H1 (cell line): ENCODE measurements at regions not wholly inside any gene's neighbourhood (a gene's known extent, or its start where the extent isn't known, plus 50 kb on each side); places are given as distances from the start of the nearest gene placed in this dataset.

ENCODE experiments used
- BACH1 ChIP-seq: IDR thresholded peaks from 2 replicates; pipeline ENCODE4 v1.6.1; 2012; ENCODE audit warnings: low read length, improper control_type of control experiment
- BCL11A ChIP-seq, 2 experiments: IDR thresholded peaks; one replicate each; pipeline ENCODE4 v1.6.1; 2011; ENCODE audit warnings: low read depth in 2 of 2, low read length in 2 of 2, mild to moderate bottlenecking in 2 of 2
- CBX8 ChIP-seq: fragments of 300-800, 300-1000 bp; sonication (generic); IDR thresholded peaks from 2 replicates; pipeline ENCODE4 v1.7.1; 2016; ENCODE audit warnings: low read depth, low read length, borderline replicate concordance
- CHD7 ChIP-seq: fragments of 300-600 bp; sonication (generic); IDR thresholded peaks from 2 replicates; pipeline ENCODE4 v1.7.1; 2012; ENCODE audit warnings: low read length, moderate library complexity, mild to moderate bottlenecking, inconsistent platforms; ENCODE audit not compliant: insufficient replicate concordance
- EZH2 ChIP-seq: fragments of 200-600 bp; sonication (generic); IDR thresholded peaks from 2 replicates; pipeline ENCODE4 v1.7.1; 2012; ENCODE audit warnings: low read depth, mild to moderate bottlenecking, moderate library complexity, low read length, inconsistent platforms; ENCODE audit not compliant: severe bottlenecking
- FOSL1 ChIP-seq: IDR thresholded peaks from 2 replicates; pipeline ENCODE4 v1.6.1; 2011; ENCODE audit warnings: mild to moderate bottlenecking, low read depth, low read length, moderate library complexity; ENCODE audit not compliant: insufficient read depth
- MAFK ChIP-seq: IDR thresholded peaks from 2 replicates; pipeline ENCODE4 v1.6.1; 2012; ENCODE audit warnings: low read depth, mild to moderate bottlenecking, improper control_type of control experiment, low read length
- RFX5 ChIP-seq: IDR thresholded peaks from 2 replicates; pipeline ENCODE4 v1.6.1; 2011; ENCODE audit warnings: low read depth, low read length, improper control_type of control experiment, borderline replicate concordance
- TAF7 ChIP-seq: optimal IDR thresholded peaks from 2 replicates; pipeline ENCODE3; 2011; ENCODE audit warnings: low read depth, mild to moderate bottlenecking, inconsistent platforms, low read length, moderate library complexity, borderline replicate concordance
- TBP ChIP-seq: IDR thresholded peaks from 2 replicates; pipeline ENCODE4 v1.6.1; 2011; ENCODE audit warnings: low read depth, low read length, improper control_type of control experiment

- TF ChIP-seq CHD7, result no peak
- no peak for TF ChIP-seq CBX8
- no peak for TF ChIP-seq BACH1
- no peak for TF ChIP-seq RFX5
- TF ChIP-seq EZH2, result no peak
- TF ChIP-seq FOSL1, result no peak
- no peak for TF ChIP-seq TBP
- no peak for TF ChIP-seq TAF7
- no peak for TF ChIP-seq MAFK
- no peak for TF ChIP-seq BCL11A (IDR thresholded peaks at IDR 0.05; ENCODE audit: low read depth in 2 of 2, low read length in 2 of 2)
- TF ChIP-seq, all 59 proteins: peak for 0
Observed at GRCh38 chr9:75685062-75685461, 205.4 kb upstream of the PCSK5 start (continued).
